Brain microvascular endothelial cell (primary cell): ENCODE measurements at regions not wholly inside any gene's neighbourhood (a gene's known extent, or its start where the extent isn't known, plus 50 kb on each side); places are given as distances from the start of the nearest gene placed in this dataset.

Source experiments
- DNase-seq: peaks from one replicate; pipeline ENCODE4 v3.0.0-alpha.2; 2020
- H3K27ac ChIP-seq: fragments of 250-450 bp; sonication (Bioruptor Pico); 2 replicates; pipeline ENCODE4 v1.5.1; 2020; ENCODE audit warnings: mild to moderate bottlenecking, moderate library complexity
- H3K27me3 ChIP-seq: fragments of 250-450 bp; sonication (Bioruptor Pico); replicated peaks from 2 replicates; pipeline ENCODE4 v1.5.1; 2020; ENCODE audit warnings: mild to moderate bottlenecking
- H3K36me3 ChIP-seq: fragments of 250-450 bp; sonication (Bioruptor Pico); replicated peaks from 2 replicates; pipeline ENCODE4 v1.5.1; 2020; ENCODE audit warnings: mild to moderate bottlenecking
- H3K4me3 ChIP-seq: 2 replicates; pipeline ENCODE4 v1.5.1; 2011; ENCODE audit warnings: low read depth, mild to moderate bottlenecking, control low read depth, low read length, moderate library complexity
- CTCF ChIP-seq: IDR thresholded peaks from 2 replicates; pipeline ENCODE4 v1.5.1; 2011; ENCODE audit warnings: low read depth, mild to moderate bottlenecking, moderate library complexity, low read length, control low read depth, inconsistent platforms; ENCODE audit errors: missing control alignments
- in situ Hi-C: cut with HindIII; loops from 2 replicates; pipeline ENCODE4 v1.10.0; 2017; ENCODE audit warnings: low sequenced_read_pairs, low pct_ligation_motif_present

- Histone ChIP-seq H3K27me3 (no peaks in the 10 kb centered on the region), H3K4me3 (no peak overlapping the region), H3K36me3 (peaks cover 28% of the 10 kb centered on the region), H3K27ac (peak overlapping the region; percentile 28)
- peak; percentile 66 for DNase-seq
- in situ Hi-C loops, result no loop called here
- peak; percentile 6 for TF ChIP-seq CTCF
Measured at GRCh38 chr12:124428136-124428791, 133.4 kb downstream of the RFLNA start.

GRCh38 chr12:124426594-124427555, 132.0 kb downstream of the RFLNA start:
- H3K27ac ChIP-seq, result no peak overlapping the region

GRCh38 chr12:124425667-124426066, 130.8 kb downstream of the RFLNA start:
- peaks cover 32% of the 10 kb centered on the region for H3K36me3 ChIP-seq
- H3K27ac ChIP-seq, result no peak overlapping the region
- DNase-seq, result no peak
- no peak overlapping the region for H3K4me3 ChIP-seq
- no peak for TF ChIP-seq CTCF
- in situ Hi-C loops, result no loop called here
- H3K27me3 ChIP-seq, result no peaks in the 10 kb centered on the region

More at GRCh38 chr12:124426594-124427555, 132.0 kb downstream of the RFLNA start:
- no peak for TF ChIP-seq CTCF
- in situ Hi-C loops, result no loop called here
- Histone ChIP-seq H3K36me3 (peaks cover 28% of the 10 kb centered on the region), H3K4me3 (no peak overlapping the region), H3K27me3 (no peaks in the 10 kb centered on the region)
- no peak for DNase-seq

- in situ Hi-C loops, result no loop called here
- H3K27ac ChIP-seq, result no peak overlapping the region
- TF ChIP-seq CTCF, result no peak
- no peak for DNase-seq
- H3K27me3 ChIP-seq, result no peaks in the 10 kb centered on the region
- peaks cover 30% of the 10 kb centered on the region for H3K36me3 ChIP-seq
- H3K4me3 ChIP-seq, result no peak overlapping the region
Measured at GRCh38 chr12:124424516-124424905, 129.6 kb downstream of the RFLNA start.

GRCh38 chr12:124423761-124424515, 129.0 kb downstream of the RFLNA start:
- Histone ChIP-seq H3K27me3 (no peaks in the 10 kb centered on the region), H3K36me3 (peaks cover 33% of the 10 kb centered on the region), H3K27ac (peak overlapping the region; percentile 88), H3K4me3 (no peak overlapping the region)
- no peak for TF ChIP-seq CTCF
- in situ Hi-C loops, result no loop called here
- no peak for DNase-seq
